Trophoblast cell (in vitro differentiated cells and primary cell): ENCODE measurements at regions not wholly inside any gene's neighbourhood (a gene's known extent, or its start where the extent isn't known, plus 50 kb on each side); places are given as distances from the start of the nearest gene placed in this dataset.
"Not testable (repeated sequence)": the region's sequence is repeated elsewhere in the genome, so short reads cannot be mapped to it uniquely, and the experiment has no call there.

Experiments
- DNase-seq, 2 donors: peaks; one replicate each; pipeline ENCODE4 v3.0.0-alpha.2; 2016
- H2AFZ ChIP-seq: 2 replicates; pipeline ENCODE4 v1.6.1; 2013; ENCODE audit warnings: low read length, moderate library complexity, mild to moderate bottlenecking; ENCODE audit not compliant: insufficient read depth, poor library complexity
- H2AK5ac ChIP-seq: 2 replicates; pipeline ENCODE4 v1.6.1; 2013; ENCODE audit warnings: mild to moderate bottlenecking, low read length
- H2BK120ac ChIP-seq: 2 replicates; pipeline ENCODE4 v1.6.1; 2013; ENCODE audit warnings: low read length, mild to moderate bottlenecking, moderate library complexity; ENCODE audit not compliant: insufficient read depth, poor library complexity
- H2BK12ac ChIP-seq: 2 replicates; pipeline ENCODE4 v1.6.1; 2013; ENCODE audit warnings: mild to moderate bottlenecking, low read length, moderate library complexity
- H2BK5ac ChIP-seq: 2 replicates; pipeline ENCODE4 v1.6.1; 2013; ENCODE audit warnings: low read length, low read depth, moderate library complexity, mild to moderate bottlenecking; ENCODE audit not compliant: poor library complexity
- H3K14ac ChIP-seq: 2 replicates; pipeline ENCODE4 v1.6.1; 2013; ENCODE audit warnings: mild to moderate bottlenecking, low read length
- H3K18ac ChIP-seq: 2 replicates; pipeline ENCODE4 v1.6.1; 2013; ENCODE audit warnings: mild to moderate bottlenecking, low read length
- H3K23ac ChIP-seq: 2 replicates; pipeline ENCODE4 v1.6.1; 2013; ENCODE audit warnings: low read length
- H3K27ac ChIP-seq: 2 replicates; pipeline ENCODE4 v1.5.1; 2013; ENCODE audit warnings: low read depth, mild to moderate bottlenecking, inconsistent platforms, low read length, moderate library complexity
- H3K27me3 ChIP-seq: 2 replicates; pipeline ENCODE4 v1.6.1; 2013; ENCODE audit warnings: inconsistent platforms, mild to moderate bottlenecking, low read length, moderate library complexity; ENCODE audit not compliant: insufficient read depth
- H3K36me3 ChIP-seq, 2 experiments: 1 replicate in 1 of 2; 2 replicates in 1 of 2; pipeline ENCODE4 v1.6.1; 2013; ENCODE audit warnings: low read length in 2 of 2, mild to moderate bottlenecking in 2 of 2, moderate library complexity in 1 of 2; ENCODE audit not compliant: insufficient read depth in 2 of 2, control insufficient read depth in 1 of 2
- H3K4ac ChIP-seq: 2 replicates; pipeline ENCODE4 v1.6.1; 2013; ENCODE audit warnings: low read depth, mild to moderate bottlenecking, low read length, moderate library complexity
- H3K4me1 ChIP-seq, 2 experiments: 1 replicate in 1 of 2; 2 replicates in 1 of 2; pipeline ENCODE4 v1.6.1; 2013; ENCODE audit warnings: low read length in 2 of 2, mild to moderate bottlenecking in 2 of 2, moderate library complexity in 1 of 2; ENCODE audit not compliant: insufficient read depth in 2 of 2, control insufficient read depth in 1 of 2
- H3K4me2 ChIP-seq: 2 replicates; pipeline ENCODE4 v1.6.1; 2013; ENCODE audit warnings: inconsistent platforms, mild to moderate bottlenecking, low read length, moderate library complexity
- H3K4me3 ChIP-seq: 2 replicates; pipeline ENCODE4 v1.5.1; 2013; ENCODE audit warnings: mild to moderate bottlenecking, low read depth, low read length, inconsistent platforms
- H3K79me1 ChIP-seq: one replicate; pipeline ENCODE4 v1.6.1; 2013; ENCODE audit warnings: low read length
- H3K79me2 ChIP-seq: 2 replicates; pipeline ENCODE4 v1.6.1; 2013; ENCODE audit warnings: low read length, mild to moderate bottlenecking; ENCODE audit not compliant: control insufficient read depth, insufficient read depth, poor library complexity
- H3K9ac ChIP-seq: 2 replicates; pipeline ENCODE4 v1.6.1; 2013; ENCODE audit warnings: mild to moderate bottlenecking, low read length
- H3K9me3 ChIP-seq: 2 replicates; pipeline ENCODE4 v1.6.1; 2013; ENCODE audit warnings: low read depth, mild to moderate bottlenecking, control low read depth, inconsistent platforms, low read length; ENCODE audit not compliant: insufficient read depth
- H4K12ac ChIP-seq: 2 replicates; pipeline ENCODE4 v1.6.1; 2013; ENCODE audit warnings: low read depth, mild to moderate bottlenecking, low read length, moderate library complexity
- H4K8ac ChIP-seq: 2 replicates; pipeline ENCODE4 v1.6.1; 2013; ENCODE audit warnings: low read depth, mild to moderate bottlenecking, low read length, moderate library complexity
- H4K91ac ChIP-seq: one replicate; pipeline ENCODE4 v1.6.1; 2013; ENCODE audit warnings: low read depth, mild to moderate bottlenecking, low read length, moderate library complexity
- WGBS: extraction: QIAGEN DNeasy Blood & Tissue Kit; methylation state at CpG from one replicate; pipeline ENCODE4 v1.1.7; 2013; ENCODE audit warnings: missing lambda C conversion rate; ENCODE audit not compliant: insufficient read length, insufficient coverage; ENCODE audit errors: extremely low coverage; 5-methylcytosine and 5-hydroxymethylcytosine counted together

DNA sequence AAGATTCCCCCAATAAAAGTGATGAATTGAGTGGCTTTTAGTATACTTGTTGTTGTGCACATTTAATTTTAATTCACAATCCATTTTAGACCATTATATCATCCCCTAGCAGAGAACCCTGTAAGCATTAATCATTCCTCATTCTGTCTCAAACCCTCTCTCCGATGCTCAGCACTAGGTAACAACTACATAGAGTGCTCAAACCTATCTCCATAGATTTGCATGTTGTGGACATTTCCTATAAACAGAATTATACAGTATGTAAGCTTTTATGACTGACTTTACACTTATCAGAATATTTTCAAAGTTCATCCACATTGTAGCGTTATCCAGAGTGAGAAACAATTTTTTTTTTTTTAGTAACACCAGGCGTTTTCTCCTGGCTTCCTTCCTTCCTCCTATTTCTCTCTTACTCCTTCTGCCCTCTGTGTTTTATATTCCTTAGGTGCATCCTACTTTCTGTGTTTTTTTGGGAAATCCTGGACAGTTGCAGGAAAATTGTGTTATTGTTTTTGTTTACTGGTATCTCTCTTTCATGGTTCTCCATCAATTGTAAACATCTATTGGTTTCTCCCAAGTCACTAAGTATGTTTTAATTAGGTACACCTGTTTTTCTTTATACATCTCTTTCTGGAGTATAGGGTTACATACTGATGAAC is 1528.0 kb upstream of the TPTE start:
- H3K9me3 ChIP-seq: peaks cover 35% of the 10 kb centered on the region
- no peak overlapping the region for H2BK12ac ChIP-seq
- H3K9ac ChIP-seq: no peak overlapping the region
- no peak overlapping the region for H4K91ac ChIP-seq
- no peak overlapping the region for H4K8ac ChIP-seq
- no peak overlapping the region for H3K27ac ChIP-seq
- H4K12ac ChIP-seq: no peak overlapping the region
- no peak overlapping the region for H2BK120ac ChIP-seq
- H2BK5ac ChIP-seq: no peak overlapping the region
- H3K36me3 ChIP-seq: no peaks in the 10 kb centered on the region
- H3K4ac ChIP-seq: no peak overlapping the region
- H2AK5ac ChIP-seq: no peak overlapping the region
- no CpG with 5 or more reads among the region's 3 CpGs for WGBS
- DNase-seq: no peak
- H3K27me3 ChIP-seq: no peaks in the 10 kb centered on the region
- no peak overlapping the region for H3K18ac ChIP-seq
- H3K4me2 ChIP-seq: no peak overlapping the region
- no peaks in the 10 kb centered on the region for H3K4me1 ChIP-seq
- no peak overlapping the region for H3K14ac ChIP-seq
- H2AFZ ChIP-seq: no peak overlapping the region
- no peaks in the 10 kb centered on the region for H3K79me1 ChIP-seq
- H3K23ac ChIP-seq: no peak overlapping the region
- no peak overlapping the region for H3K4me3 ChIP-seq
- H3K79me2 ChIP-seq: no peaks in the 10 kb centered on the region

GRCh38 chr21:8993943-8994639 is 1527.3 kb upstream of the TPTE start:
- H3K4ac ChIP-seq: no peak overlapping the region
- no peak overlapping the region for H4K8ac ChIP-seq
- WGBS: no CpG with 5 or more reads among the region's 7 CpGs

GRCh38 chr21:8994640-8995511 is 1526.5 kb upstream of the TPTE start:
- H2BK12ac ChIP-seq: no peak overlapping the region
- H3K14ac ChIP-seq: no peak overlapping the region
- no peak overlapping the region for H3K4ac ChIP-seq
- no peak overlapping the region for H2BK5ac ChIP-seq
- no peak overlapping the region for H3K4me3 ChIP-seq
- DNase-seq: no peak
- H3K79me2 ChIP-seq: no peaks in the 10 kb centered on the region
- H3K4me2 ChIP-seq: no peak overlapping the region
- no peaks in the 10 kb centered on the region for H3K27me3 ChIP-seq
- no CpG with 5 or more reads among the region's 7 CpGs for WGBS
- H3K9ac ChIP-seq: no peak overlapping the region
- no peak overlapping the region for H2AK5ac ChIP-seq
- peaks cover 33% of the 10 kb centered on the region for H3K9me3 ChIP-seq
- H3K23ac ChIP-seq: no peak overlapping the region
- H4K91ac ChIP-seq: no peak overlapping the region
- no peak overlapping the region for H4K8ac ChIP-seq
- H3K18ac ChIP-seq: no peak overlapping the region
- H3K4me1 ChIP-seq: no peaks in the 10 kb centered on the region
- H4K12ac ChIP-seq: no peak overlapping the region
- H3K27ac ChIP-seq: no peak overlapping the region
- H3K36me3 ChIP-seq: no peaks in the 10 kb centered on the region
- H2AFZ ChIP-seq: no peak overlapping the region
- no peaks in the 10 kb centered on the region for H3K79me1 ChIP-seq
- no peak overlapping the region for H2BK120ac ChIP-seq

More at GRCh38 chr21:8993943-8994639, 1527.3 kb upstream of the TPTE start:
- Histone ChIP-seq H3K18ac (no peak overlapping the region), H3K9me3 (peaks cover 33% of the 10 kb centered on the region), H3K4me3 (no peak overlapping the region), H3K23ac (no peak overlapping the region), H3K4me2 (no peak overlapping the region), H2BK120ac (no peak overlapping the region), H3K14ac (no peak overlapping the region), H3K27me3 (no peaks in the 10 kb centered on the region), H3K36me3 (no peaks in the 10 kb centered on the region), H2BK5ac (no peak overlapping the region), H3K4me1 (no peaks in the 10 kb centered on the region), H3K79me1 (no peaks in the 10 kb centered on the region), H2AK5ac (no peak overlapping the region), H3K9ac (no peak overlapping the region), H4K12ac (no peak overlapping the region), H2AFZ (no peak overlapping the region), H2BK12ac (no peak overlapping the region), H4K91ac (no peak overlapping the region), H3K27ac (no peak overlapping the region), H3K79me2 (no peaks in the 10 kb centered on the region)
- DNase-seq: no peak

DNA sequence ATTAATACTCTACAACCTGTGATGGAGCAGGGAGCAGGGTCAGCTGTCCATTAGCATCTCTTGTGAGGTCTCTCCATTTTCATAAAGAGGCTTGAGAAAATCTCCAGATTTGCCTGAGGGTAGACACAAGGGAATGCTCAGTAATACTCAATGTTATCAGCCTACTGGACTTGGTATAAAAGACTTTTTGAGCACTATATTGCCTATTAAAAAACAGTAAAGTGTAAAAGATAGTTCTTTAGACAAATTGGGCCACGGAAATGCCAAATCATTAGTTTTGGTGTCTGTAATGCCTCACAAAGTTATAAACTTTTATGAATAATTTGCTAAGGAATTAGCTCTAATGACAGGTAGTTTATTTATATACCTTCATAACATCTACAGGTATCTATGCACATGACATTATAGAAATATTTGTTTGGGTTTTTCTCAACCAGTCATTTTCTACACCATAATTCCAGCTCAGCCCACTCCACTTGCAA is 1524.9 kb upstream of the TPTE start:
- not testable (repeated sequence) for H3K36me3 ChIP-seq, H3K79me2 ChIP-seq, H4K8ac ChIP-seq, H2BK5ac ChIP-seq, H3K18ac ChIP-seq, H2BK120ac ChIP-seq, H3K14ac ChIP-seq, DNase-seq, H3K4me3 ChIP-seq, H2AK5ac ChIP-seq, H3K9ac ChIP-seq, H3K27ac ChIP-seq, H2AFZ ChIP-seq, H4K91ac ChIP-seq, H3K79me1 ChIP-seq, H3K4me1 ChIP-seq, H4K12ac ChIP-seq, H3K27me3 ChIP-seq, H2BK12ac ChIP-seq, H3K4ac ChIP-seq, H3K23ac ChIP-seq, H3K4me2 ChIP-seq
- no CpG with 5 or more reads among the region's 1 CpG for WGBS
- peaks cover 17% of the 10 kb centered on the region for H3K9me3 ChIP-seq
